Stromal cell of bone marrow (primary cell): ENCODE measurements at regions not wholly inside any gene's neighbourhood (a gene's known extent, or its start where the extent isn't known, plus 50 kb on each side); places are given as distances from the start of the nearest gene placed in this dataset.

Source experiments
- DNase-seq: peaks from one replicate; pipeline ENCODE4 v3.0.0-alpha.2; 2012; ENCODE audit warnings: low read depth

DNA sequence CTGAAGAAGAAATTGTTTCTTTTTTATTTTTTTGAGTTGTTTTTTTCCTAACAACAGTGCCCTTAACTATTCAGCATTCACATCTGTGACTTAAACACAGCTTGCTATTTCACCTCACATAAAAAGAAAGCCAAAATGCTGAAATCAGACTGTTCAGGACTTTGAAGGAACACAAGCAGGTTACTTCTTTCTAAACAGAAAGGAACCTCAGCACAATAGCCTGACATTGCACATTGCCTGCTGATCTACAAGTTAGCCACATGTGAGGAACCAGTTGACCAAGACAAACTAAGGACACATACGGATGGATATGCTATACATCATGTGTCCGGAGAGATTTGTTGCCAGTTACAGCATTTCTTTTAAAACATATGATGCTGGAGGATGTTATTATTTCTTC, 331.1 kb downstream of the FSIP2 start:
- DNase-seq = no peak

DNA sequence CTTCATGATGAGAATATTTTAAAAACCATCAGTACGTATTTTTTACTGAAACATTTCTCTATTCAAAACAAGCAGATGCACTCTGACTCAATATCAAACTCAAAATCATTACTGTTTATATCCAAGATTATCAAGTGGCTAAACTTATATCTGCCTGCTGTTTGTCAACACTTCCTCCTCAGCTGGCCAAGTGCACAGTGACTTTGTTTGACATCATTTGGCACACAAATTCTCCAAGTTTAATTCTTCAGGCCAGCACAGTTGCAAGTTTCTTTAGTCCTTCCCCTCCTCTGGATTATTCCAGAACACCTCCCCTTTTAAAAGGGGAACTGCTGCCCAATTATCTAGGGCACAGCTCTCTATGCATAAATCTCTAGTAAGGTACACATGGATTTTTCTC, 346.6 kb downstream of the FSIP2 start:
- DNase-seq = no peak

DNA sequence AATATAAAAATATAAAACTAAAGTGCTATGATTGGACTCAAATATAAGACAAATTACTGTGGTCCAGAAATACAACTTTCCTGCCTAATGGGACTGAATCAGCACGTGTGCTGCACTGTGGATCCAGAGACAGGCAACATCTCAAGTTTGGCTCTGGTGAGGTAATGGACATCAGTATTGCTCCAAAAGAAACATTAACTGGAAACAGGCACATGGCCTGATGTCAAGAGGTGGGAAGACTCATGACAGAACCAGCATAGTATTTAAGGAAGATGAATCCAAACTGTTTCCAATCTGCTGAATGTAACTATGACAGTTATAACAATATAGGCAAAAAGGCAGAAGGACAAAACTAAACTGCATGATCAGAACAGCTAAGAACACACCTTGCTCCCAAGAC, 354.6 kb downstream of the FSIP2 start:
- DNase-seq = peak; percentile 48

DNA sequence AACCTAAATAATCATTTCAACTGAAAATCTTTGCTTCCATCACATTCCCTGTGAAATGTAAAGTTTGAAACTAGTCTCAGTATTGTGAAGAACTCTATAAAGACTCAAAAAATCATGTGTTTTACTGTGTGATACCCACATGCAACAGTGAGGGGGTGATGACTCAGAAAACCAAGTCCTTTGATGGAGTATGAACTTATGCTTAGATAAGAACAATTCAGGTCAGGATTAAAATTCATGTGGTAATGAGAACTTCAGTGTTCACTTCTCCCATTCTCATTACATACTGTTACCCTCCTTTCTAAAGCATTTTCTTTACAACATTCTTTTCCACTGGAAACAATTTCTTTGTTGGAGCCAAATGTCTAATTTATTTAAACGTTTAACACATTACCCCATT, 360.2 kb downstream of the FSIP2 start:
- peak; percentile 2 for DNase-seq

DNA sequence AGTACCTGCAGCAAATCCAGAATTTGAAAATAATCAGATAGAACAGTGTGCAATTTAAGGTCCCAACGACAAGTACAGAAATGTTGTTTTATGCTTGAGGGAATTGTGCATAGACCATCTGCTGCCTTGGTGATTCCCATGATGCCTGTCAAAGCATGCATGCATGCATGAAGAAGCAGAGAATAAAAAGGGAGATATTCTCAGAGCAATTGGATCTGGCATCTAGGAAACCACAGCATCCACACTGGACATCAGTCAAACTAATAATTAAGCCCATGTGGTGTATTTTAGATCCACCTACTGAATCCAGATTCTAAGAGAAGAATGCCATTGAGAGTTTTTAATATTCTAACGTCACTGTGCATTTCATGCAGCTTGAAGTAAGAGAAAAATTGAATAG, 361.2 kb downstream of the FSIP2 start:
- DNase-seq = no peak

DNA sequence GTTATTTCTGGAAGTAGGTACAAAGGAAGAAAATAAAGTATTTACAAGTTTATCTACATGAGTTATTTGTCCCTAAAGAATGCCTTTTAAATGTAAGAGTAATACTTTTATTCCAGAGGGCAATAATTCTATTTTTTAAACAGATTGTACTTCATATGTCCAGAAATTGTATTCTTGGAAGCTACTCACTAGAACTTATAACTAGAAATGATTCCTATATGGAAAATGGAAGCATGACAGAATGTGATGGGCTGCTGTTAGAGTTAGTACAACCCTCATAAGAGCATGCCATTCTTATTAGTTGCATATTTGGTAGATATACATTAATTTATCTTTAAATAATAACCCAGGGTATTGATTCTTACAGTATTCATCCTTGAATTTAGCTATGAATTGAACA, 362.0 kb downstream of the FSIP2 start:
- DNase-seq = no peak

DNA sequence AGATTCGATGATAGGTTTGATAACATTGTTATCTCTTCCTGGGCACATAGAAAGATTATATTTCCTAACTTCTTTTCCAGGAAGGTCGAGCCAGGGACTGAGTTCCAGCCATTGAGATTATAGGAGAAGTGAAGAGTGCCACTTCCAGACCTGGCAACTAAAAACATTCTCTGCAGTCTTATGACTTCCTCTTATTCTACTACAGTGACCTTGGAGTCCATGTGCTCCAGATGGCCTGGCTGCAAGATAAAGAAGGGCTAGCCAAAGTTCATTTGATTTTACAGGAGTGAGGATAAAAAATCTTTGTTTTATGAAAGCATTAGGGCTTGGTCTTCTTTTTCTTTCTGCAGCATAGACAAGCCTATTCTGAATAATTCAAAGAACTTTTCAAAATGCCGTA, 363.0 kb downstream of the FSIP2 start:
- no peak for DNase-seq

DNA sequence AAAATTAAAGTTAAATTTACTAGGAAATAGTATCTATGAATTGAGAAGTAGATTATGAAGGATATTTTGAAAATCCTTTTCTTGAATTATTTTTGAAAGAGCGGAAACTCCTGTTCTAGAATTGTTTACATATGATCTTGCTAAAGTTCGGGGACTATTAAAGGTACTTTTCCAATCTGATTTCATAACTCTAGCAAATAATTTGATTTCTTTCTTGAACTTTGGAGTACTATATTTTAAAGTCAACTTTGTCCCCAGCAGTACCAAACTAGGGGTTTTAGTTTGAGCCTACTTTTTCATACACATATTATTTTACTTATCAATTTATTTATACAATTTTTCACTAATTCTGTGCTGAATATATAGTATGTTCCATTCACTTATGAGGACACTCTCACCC, 364.7 kb downstream of the FSIP2 start:
- no peak for DNase-seq

DNA sequence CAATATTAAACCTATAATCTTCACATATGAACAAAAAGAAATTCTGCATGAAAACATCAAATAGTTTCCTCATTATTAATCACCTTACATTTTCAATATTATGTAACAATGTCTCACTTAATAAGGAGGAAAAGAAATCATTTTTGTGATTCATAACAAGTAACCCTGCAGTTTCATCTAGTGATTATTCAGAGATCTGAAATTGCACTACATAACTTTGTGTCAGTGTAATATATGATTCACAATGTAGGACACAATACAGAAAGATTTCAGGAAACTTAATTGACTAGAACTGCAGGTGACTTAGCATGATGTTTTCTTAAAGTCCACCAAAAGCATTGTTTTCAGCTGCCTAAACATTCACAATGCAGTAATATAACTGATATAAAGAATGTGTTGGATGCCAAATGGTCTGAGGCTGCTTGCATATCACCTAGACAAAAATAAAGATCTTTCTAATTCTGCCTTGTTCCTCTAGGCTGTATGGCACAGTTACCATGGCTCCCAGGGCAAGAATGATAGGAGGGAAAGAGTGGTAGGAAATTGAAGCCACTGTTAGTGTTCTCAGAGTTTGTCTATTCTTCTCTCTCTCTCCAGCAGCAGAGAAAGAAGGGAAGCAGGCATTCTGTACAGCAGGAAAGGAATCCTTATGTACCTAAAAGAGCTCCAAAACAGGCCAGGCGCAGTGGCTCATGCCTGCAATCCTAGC, 366.6 kb downstream of the FSIP2 start:
- DNase-seq = no peak

DNA sequence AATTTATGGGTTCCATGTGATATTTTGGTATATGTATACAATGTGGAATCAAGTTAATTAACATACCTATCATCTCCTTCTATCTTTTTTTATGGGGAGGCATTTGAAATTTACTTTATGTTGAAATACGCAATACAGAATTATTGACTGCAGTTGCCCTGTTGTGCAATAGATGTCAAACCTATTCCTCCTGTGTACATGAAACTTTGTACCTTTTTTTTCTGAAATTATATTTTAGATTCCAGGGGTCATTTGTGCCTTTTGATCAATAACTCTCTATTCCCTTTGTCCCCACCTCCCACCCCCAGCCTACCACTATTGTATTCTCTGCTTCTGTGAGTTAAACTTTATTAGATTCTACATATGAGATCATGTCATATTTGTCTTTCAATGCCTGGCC, 369.9 kb downstream of the FSIP2 start:
- DNase-seq = no peak

DNA sequence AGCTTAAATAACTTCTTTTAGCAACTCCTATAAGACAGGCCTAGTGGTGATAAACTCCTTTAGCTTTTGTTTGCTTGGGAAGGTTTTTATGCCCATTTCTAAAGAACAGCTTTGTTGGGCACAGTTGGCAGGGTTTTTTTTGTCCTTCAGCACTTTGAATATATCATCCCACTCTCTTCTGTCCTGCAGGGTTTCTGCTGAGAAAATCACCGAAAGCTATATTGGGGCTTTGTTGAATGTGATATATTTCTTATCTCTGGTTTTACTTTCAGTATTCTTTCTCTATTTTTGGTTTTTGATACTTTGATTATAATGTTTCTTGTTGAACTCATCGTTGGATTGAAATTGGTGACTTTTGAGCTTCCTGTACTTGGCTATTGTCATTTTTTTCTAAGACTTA, 372.8 kb upstream of the ZC3H15 start:
- DNase-seq = no peak

DNA sequence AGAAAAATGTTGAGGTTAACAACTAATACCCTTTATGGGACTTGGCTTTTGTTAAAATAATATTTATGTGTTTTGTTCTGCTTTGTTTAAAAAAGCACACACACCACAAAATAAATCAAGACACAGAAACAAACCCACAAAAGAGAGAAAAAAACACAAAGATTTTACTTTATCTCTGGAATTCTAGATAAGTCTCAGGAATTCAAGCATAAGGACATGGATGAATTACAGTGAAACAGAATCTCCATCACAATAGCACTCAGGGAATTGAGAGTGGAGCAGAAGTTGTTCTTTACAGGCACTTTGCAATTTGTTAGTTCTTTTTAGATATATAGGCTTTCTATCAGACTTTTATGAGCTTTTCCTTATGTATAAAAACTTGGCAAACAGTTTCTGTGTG, 360.9 kb upstream of the ZC3H15 start:
- DNase-seq = no peak

DNA sequence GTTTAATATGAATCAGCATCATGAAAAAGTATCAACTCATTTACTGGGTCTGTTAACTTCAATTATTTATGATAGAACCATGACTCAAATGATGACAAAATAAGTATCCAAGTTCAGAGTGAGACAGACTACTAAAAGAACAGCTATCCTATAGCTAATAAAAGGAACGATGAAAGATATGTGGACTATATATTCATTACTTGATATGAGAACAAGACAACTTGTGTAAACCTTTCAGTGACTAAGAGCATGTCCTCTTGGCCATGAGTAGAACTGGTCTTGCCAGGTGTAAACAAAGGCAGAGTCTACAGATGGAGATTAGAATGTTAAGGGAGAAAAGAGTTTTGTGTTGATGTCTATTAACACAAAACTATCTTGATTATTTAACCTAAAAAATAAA, 360.4 kb upstream of the ZC3H15 start:
- no peak for DNase-seq

DNA sequence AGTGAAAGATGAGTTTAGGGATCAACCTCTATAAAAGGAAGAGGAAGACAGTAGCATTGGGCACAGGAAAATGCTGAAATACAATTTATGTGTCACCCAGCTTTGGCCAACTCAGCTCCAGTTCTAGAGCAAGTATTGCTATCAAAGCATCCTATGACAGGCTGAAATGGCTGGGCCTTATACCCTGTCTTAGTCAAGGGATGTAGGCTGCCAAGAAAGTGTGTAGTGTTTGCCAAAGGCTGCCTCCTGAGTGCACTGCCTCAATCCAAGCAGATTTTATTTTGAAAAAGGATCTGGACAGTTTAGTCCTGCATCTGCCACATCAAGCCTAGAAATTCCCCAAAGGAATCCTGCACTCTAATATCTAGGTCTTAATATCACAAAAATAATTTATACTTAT, 359.9 kb upstream of the ZC3H15 start:
- peak; percentile 35 for DNase-seq

DNA sequence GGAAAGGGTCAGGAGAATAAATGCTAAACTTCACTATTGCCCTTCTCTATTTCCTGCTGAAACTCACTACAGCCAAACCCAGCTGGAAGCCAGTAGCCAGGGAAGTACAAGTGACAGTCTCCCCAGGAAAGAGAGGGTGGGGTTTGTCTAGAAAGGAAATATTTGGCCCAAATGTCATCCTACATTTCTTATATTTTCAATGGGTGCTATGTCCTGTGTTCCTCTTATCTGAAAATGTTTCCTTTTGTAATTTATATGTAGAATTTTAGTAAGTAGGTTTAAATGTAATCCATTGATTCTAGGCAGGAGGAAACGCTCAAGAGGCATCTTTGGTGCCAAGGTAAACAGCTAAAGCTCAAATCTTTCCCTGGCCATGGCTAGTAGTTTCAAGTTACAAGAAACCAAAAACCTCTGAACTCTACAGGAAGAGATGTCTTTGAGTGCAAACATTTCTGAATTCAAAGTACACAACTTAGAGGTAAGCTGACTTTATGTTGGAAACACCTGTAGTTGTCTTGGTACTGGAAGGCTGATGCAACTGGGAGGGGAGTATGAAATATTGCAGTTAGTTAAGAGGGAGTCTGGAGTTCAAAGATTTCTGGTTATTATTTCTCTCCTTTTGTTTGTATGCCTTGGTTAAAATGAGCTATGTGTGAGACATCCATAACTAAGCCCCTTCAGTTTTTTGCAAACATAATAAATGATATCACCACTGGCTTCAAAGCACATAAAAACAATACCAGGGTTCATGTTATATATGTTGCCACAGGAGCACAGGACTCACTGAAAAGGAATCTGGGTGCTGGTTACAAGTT, 356.1 kb upstream of the ZC3H15 start:
- peak; percentile 52 for DNase-seq

DNA sequence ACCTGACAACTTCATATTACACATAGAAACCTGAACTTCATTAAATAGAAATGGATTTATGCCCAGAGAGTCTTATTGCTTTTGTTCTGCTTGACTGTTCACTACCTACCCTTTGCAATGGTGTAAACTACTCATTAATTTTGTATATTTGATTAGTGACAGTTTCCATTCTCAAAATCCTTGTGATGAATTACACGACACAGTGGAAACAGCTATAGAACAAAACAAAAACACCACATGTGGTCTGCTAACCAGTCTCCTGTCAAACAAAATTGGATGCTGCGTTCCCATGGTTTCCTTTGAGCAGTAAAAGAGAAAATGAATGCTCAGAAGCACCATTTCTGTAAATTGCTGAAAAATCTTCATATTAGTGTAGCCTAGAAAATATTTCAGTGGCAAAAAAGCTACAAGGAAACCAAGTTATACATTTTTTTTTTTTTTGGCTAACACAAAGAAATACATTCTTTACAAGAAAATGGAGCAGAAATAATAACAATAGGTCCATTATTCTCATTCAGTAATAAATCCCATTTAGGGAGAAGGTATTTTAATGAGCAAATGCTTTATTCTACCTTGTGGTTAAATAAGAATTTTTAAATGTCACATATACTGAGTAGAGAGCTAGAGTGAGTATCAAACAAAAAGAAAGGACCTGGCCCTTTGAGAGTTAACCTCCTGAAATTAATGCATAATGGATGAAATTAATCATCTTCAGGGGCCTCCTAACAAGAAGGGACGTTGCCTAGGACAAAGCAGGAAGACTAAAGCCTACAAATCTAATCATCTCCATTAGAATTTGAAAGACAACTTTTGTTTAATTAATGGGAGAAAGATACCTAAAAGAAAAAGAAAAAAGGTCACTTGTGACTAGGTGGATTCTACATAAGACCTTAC, 355.1 kb upstream of the ZC3H15 start:
- no peak for DNase-seq

DNA sequence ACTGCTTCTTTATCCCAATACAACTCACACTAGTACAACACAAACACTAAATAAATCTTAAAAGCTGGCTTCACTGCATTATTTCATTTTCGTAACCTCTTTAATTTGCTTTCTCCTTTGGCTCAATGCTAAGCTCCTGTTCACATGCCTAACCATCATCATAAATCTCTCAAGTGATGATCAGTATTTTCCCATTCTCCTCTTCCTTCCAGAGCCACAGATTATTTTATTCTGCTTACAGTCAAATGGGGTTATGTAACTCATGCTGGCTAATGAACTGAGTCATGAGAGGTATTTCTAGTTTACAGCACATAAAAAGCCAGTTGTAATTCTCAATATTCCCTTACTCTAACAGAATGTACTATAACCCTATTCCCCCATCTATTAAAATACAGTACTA, 350.4 kb upstream of the ZC3H15 start:
- peak; percentile 68 for DNase-seq

DNA sequence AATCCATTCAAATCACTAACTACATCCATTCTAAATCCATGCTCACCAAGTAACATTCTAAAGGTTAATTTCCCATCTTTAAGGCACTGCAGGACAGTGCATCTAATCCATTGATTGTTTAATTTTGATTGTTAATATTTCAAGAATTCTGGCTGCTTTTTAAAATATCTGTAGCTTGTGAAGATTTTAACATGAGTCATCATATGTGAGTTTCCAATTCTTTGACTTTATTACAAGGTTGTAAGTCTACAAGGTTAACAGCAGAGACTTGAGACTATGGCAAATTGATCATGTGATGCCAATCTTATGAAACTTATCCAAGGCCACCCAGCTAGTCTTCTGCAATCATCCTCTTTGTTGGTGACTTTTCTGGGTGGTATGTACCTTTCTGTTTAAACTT, 349.2 kb upstream of the ZC3H15 start:
- no peak for DNase-seq

DNA sequence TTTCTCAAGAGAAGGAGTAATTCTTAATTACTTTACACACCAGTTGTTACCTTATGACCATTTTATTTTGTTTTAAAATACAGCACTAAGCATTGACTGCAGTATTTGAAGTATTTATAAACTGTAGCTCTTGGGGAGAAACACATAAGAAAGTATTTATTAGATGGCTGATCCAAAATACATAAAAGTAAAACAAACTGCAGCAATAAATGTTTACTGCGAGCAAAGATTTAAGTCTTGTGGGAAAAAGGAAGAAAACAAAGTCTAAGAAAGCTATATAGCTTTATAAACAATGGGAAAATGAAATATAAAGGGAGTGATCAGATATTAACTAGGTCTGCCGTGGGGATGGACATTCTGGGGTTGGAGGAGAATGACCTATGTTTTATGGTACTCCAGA, 347.2 kb upstream of the ZC3H15 start:
- no peak for DNase-seq

DNA sequence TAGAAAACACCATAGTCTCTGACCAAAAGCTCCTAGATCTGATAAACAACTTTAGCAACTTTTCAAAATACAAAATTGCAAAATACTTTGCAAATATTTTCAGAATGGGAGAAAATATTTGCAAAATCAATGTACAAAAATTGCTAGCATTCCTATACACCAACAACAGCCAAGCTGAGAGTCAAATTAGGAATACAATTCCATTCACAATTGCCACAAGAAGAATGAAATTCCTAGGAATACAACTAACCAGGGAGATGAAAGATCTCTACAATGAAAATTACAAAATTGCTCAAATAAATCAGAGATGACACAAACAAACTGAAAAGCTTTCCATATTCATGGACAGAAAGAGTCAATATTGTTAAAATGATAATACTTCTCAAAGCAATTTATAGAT, 327.0 kb upstream of the ZC3H15 start:
- DNase-seq = no peak

DNA sequence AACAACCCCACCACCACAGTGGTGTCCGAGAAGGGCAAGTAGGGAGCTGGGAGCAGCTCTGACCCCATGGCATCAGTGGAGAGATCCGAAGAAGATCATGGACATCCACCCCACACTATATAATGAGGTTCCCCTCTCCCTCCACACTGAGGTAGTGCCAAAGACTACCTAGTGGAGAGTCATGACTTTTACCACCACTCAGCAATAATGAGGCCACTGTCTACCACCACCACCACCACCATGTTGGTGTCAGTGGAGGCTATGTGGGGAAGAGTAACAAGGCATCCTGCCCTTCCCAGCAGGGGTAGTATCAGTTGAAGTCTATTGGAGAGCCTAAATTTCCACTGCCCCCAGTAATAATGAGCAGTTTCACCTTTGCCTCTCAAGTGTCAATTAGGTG, 321.7 kb upstream of the ZC3H15 start:
- no peak for DNase-seq

DNA sequence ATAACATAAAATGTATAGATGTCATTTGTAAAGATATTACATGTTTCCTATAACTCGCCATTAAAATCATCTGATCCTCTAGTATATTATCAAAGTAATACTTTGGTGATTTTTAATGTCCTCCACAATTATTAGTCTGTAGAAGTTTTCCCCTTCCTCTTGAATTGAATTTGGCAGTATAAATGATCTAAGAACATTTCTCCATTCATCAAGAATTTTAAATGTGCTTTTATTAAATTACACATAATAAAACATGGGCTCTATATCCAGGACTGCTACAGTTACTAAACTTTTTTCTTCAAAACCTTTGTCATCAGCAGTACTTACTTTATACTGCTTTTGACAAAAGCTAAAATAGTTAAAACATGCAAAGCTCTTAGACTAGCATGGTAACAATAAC, 315.4 kb upstream of the ZC3H15 start:
- DNase-seq = no peak

DNA sequence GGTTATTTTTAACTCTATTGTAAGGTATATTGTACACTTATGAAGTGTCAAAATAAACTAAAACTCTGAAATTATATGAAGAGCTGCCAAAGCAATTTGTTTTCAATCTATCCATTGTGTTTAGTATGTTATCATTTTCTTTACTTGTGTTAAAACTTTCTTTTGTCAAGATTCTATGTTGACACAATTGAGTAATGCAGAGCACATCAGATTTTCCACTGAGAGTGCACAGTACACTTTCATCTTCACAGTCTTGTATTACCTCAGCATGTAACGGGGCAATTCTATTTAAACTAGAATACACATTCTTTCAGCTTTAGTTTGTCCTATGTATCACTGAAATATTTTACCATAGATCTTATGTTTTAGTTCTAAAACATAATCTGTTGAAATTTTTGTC, 304.4 kb upstream of the ZC3H15 start:
- DNase-seq = peak; percentile 16
